IMR-90 (cell line): ENCODE measurements at regions not wholly inside any gene's neighbourhood (a gene's known extent, or its start where the extent isn't known, plus 50 kb on each side); places are given as distances from the start of the nearest gene placed in this dataset.

ENCODE experiments used
- CEBPB ChIP-seq: IDR thresholded peaks from 2 replicates; pipeline ENCODE4 v1.6.1; 2012; ENCODE audit warnings: low read depth, low read length, improper control_type of control experiment
- MXI1 ChIP-seq: IDR thresholded peaks from 2 replicates; pipeline ENCODE4 v1.6.1; 2012; ENCODE audit warnings: low read depth, mild to moderate bottlenecking, low read length, moderate library complexity, borderline replicate concordance
- POLR2A ChIP-seq: IDR thresholded peaks from 2 replicates; pipeline ENCODE4 v1.6.1; 2012; ENCODE audit warnings: mild to moderate bottlenecking, low read depth, low read length
- RAD21 ChIP-seq: IDR thresholded peaks from 2 replicates; pipeline ENCODE4 v1.6.1; 2012; ENCODE audit warnings: low read length, improper control_type of control experiment
- RCOR1 ChIP-seq: IDR thresholded peaks from 2 replicates; pipeline ENCODE4 v1.6.1; 2012; ENCODE audit warnings: mild to moderate bottlenecking, low read length, improper control_type of control experiment; ENCODE audit not compliant: insufficient replicate concordance
- RFX5 ChIP-seq: IDR thresholded peaks from 2 replicates; pipeline ENCODE4 v1.8.0; 2012; ENCODE audit warnings: low read depth, mild to moderate bottlenecking, low read length, moderate library complexity
- SMC3 ChIP-seq: fragments of 150-350 bp; IDR thresholded peaks from 2 replicates; pipeline ENCODE4 v1.6.1; 2016; ENCODE audit warnings: low read depth, mild to moderate bottlenecking, antibody characterized with exemption, low read length, moderate library complexity
- TF ChIP-seq, protein P1 (sequence below): conservative IDR thresholded peaks from 2 replicates; pipeline ENCODE4 v1.5.1; 2012; ENCODE audit warnings: mild to moderate bottlenecking, low read depth, low read length, improper control_type of control experiment
- TF ChIP-seq, protein P2 (sequence below): fragments of 150-350 bp; IDR thresholded peaks from 2 replicates; pipeline ENCODE4 v1.6.1; 2016; ENCODE audit warnings: low read depth, mild to moderate bottlenecking, low read length, moderate library complexity, borderline replicate concordance
- TF ChIP-seq, protein P3 (sequence below): fragments of 150-350 bp; IDR thresholded peaks from 2 replicates; pipeline ENCODE4 v1.6.1; 2017; ENCODE audit warnings: mild to moderate bottlenecking, antibody characterized with exemption, low read length, low read depth

DNA sequence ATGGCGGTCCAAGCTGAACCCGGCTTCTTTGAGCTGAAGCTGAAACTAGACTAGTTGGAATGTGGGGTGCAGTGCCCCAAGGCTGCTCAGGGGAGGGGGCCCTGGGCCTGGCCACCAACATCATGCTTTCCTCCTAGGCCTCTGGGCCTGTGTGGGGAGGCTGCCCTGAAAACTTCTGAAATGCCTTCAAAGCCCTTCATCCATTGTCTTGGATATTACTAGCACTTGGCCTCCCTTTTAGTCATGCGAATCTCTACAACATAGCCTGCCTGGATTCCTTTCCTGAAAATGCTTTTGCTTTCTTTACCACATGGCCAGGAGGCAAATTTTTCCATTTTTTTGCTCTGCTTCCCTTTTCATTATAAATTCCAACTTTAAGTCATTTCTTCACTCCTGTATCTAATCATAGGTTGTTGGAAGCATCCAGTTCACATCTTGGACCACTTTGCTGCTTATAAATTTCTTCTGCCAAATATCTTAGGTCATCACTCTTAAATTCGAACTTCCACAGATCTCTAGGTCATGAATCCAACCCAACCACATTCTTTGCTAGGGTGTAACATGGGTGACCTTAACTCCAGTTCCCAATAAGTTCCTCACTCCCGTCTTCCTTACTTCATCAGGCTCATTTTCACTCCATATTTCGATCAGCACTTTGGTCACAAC, 103.4 kb downstream of the DDIT4L start:
- TF ChIP-seq, protein P1, sequence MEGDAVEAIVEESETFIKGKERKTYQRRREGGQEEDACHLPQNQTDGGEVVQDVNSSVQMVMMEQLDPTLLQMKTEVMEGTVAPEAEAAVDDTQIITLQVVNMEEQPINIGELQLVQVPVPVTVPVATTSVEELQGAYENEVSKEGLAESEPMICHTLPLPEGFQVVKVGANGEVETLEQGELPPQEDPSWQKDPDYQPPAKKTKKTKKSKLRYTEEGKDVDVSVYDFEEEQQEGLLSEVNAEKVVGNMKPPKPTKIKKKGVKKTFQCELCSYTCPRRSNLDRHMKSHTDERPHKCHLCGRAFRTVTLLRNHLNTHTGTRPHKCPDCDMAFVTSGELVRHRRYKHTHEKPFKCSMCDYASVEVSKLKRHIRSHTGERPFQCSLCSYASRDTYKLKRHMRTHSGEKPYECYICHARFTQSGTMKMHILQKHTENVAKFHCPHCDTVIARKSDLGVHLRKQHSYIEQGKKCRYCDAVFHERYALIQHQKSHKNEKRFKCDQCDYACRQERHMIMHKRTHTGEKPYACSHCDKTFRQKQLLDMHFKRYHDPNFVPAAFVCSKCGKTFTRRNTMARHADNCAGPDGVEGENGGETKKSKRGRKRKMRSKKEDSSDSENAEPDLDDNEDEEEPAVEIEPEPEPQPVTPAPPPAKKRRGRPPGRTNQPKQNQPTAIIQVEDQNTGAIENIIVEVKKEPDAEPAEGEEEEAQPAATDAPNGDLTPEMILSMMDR = no peak
- TF ChIP-seq POLR2A = no peak
- no peak for TF ChIP-seq RAD21
- TF ChIP-seq RFX5 = no peak
- TF ChIP-seq MXI1 = no peak
- no peak for TF ChIP-seq CEBPB
- TF ChIP-seq, protein P2, sequence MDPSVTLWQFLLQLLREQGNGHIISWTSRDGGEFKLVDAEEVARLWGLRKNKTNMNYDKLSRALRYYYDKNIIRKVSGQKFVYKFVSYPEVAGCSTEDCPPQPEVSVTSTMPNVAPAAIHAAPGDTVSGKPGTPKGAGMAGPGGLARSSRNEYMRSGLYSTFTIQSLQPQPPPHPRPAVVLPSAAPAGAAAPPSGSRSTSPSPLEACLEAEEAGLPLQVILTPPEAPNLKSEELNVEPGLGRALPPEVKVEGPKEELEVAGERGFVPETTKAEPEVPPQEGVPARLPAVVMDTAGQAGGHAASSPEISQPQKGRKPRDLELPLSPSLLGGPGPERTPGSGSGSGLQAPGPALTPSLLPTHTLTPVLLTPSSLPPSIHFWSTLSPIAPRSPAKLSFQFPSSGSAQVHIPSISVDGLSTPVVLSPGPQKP = no peak
- no peak for TF ChIP-seq RCOR1
- TF ChIP-seq, protein P3, sequence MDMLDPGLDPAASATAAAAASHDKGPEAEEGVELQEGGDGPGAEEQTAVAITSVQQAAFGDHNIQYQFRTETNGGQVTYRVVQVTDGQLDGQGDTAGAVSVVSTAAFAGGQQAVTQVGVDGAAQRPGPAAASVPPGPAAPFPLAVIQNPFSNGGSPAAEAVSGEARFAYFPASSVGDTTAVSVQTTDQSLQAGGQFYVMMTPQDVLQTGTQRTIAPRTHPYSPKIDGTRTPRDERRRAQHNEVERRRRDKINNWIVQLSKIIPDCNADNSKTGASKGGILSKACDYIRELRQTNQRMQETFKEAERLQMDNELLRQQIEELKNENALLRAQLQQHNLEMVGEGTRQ = no peak
- no peak for TF ChIP-seq SMC3
